Right kidney (tissue), 1 donor: ENCODE measurements at regions not wholly inside any gene's neighbourhood (a gene's known extent, or its start where the extent isn't known, plus 50 kb on each side); places are given as distances from the start of the nearest gene placed in this dataset.
"Not testable (repeated sequence)": the region's sequence is repeated elsewhere in the genome, so short reads cannot be mapped to it uniquely, and the experiment has no call there.

ENCODE experiments used
- DNase-seq: peaks from one replicate; pipeline ENCODE4 v3.0.0-alpha.2; 2016

DNA sequence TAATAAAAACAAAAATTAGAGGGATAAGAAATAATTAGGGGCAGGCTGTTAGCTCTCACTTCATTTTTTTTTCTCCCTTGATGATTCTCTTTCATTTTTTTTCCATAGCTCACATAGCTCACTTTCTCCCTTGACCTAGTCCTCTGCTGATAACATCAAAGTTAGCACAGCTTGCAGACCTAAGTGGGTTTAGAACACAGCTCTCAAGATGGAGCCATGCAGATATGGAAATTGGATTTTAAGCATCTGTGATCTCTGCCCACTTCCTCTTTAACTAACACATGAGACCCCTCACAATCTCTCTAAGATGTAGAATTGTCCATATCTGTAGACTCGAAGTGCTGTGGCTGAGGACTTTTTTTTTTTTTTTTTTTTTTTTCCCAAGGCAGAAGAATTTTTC lies 257.1 kb downstream of the SOX4 start:
- no peak for DNase-seq

DNA sequence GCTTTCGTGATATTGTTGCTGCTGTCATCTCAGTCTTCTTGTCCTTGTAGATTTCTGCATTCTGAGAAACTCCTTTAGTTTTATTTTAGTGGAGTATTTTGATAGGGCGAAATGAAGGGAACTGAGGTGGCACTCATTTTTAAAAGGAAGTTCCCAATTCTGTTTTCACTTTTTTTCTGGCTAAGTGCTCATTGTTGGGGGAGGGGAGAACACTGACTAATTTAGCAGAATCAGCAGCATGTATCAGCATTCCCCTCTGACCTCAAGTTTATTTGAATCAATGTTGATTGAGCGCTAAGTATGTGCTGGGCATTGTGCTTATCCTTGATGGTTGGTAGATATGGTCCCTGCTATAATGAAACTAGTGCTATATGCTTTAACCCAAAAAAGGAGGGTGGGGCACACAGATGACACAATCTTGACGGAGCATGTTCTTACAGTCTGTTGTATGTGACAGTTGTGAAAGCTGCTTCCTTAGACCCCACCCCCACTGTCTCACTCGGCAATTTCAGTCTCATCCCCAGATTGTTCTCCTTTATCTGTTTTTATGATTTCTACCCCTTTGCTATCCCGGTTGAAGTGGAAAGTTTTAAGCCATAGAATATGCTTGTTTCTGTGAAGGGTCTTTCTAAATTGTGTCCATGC lies 262.4 kb downstream of the SOX4 start:
- no peak for DNase-seq

DNA sequence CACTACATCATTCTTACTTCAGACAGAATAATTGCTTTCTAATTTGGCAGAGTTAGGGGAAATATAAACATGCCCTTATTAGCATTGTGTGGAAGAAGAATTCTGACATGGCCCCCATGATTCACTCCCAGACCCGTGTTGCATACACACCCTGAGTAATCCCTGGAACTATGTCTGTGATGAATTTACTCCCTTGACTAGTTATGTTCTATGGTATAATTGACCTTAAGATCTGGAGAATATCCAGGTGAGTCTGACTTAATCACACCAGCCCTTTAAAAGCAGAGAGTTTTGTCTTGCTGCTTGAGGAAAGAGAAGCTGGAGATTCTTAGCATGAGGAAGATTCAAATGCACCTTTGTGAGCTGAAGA lies 262.9 kb downstream of the SOX4 start:
- no peak for DNase-seq

DNA sequence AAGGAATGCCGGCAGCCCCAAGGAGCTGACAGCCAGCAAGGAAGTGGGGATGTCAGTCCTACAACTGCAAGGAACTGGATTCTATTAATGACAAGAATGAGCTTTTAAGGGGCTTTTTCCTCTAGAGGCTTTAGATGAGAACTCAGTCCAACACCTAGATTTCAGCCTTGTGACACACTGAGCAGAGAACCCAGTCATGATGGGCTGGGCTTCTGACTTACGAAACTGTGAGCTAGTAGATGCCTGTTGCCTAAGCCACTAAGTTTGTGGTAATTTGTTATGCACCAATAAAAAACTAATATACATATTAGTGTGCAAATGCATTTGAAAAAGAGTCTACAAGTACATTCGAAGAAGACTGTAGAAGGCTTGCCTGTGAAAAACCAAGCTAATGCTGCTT lies 263.3 kb downstream of the SOX4 start:
- no peak for DNase-seq

DNA sequence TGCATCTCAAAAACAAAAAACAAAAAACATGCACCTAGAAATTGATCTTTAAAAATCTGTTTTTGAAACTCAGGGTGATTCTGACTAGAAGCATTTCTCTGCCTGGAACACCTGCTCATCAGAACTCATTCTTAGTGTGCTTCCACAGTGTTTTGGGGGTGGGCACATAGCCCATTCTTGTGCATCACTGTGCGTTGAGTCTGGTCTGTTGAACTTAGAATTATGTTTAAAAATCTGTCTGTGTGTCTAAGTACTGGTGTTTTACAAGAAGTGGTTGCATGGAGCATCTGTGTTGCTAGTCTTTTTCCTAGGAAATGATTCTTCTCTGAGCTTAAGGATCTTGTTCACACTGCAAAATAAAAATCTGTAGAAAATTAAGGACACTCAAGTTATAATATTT lies 264.5 kb downstream of the SOX4 start:
- no peak for DNase-seq

DNA sequence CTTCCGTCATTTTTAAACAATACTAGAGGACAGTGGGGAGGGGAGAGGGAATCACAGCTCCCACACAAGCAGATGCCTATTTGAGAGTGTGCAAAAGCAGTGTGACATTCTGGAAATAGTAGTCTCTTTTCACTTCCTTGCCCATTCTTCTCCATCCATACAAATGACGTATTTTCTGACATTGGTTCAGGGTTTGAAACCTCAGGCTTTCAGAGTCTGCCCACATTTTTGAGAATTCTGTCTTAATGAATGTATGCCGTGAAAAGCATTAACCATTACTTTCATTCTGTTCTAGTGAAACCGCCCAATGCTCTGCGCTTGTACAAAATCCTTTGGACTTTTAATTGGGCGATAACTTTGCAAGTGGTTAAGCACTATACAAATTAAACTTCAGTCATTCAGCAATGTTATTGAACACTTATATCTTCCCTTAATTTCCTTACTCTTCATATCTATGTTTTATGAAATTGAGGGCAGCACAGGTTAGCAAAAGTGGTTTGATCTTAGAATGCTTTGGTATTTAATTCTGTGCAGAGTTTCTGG lies 265.7 kb downstream of the SOX4 start:
- no peak for DNase-seq

DNA sequence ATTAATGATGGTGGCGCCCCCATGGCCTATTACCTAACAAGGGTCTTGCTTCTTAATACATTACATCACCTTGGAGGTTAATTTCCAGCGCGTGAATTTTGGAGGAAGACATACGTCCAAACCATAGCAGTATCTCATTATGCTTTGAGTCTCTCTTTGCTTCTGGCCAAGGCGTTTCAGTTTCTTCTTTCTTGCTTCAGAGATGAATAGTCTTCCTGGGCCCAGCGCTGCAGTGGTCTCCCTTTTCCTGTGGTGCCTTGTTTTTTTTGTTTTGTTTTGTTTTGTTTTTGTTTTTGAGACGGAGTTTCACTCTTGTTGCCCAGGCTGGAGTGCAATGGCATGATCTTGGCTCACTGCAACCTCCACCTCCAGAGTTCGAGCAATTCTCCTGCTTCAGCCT lies 268.4 kb downstream of the SOX4 start:
- no peak for DNase-seq

DNA sequence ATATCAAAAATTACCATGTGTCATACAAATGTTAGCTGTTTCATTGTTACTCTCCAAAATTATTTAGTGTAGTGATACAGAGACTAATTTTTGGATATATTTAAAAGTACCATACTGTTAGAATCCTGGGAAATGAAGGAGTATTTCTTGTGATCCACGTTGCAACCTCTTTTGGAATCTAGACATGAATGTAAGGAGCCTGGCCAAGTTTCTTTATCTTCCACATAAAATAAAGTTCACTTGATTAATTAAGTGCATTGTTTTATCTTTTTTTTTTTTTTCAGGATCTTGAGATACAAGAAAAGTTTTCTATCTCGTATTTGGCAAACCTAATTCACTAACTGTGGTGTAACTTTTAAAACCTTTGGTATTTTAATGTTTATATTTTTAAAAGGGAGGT lies 270.7 kb downstream of the SOX4 start:
- no peak for DNase-seq

DNA sequence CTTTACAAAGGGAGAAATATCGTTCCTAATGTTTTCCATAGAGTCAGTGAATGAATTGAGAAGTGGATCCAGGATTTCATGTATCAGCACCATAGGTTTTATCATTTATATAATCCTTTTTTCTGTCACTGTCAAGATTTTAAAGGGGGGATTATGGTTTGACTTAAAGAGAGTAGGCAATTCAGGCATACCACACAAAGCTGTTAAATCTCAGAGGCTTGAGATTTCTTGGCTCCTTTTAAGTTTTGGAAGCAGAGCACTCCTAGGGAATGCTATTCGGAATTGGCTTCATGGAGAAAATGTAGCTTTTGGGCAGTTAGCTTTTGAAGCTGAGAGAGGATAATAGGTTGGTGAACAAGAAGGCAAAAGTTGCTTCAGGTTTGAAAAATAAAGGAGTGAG lies 274.7 kb downstream of the SOX4 start:
- DNase-seq: no peak

DNA sequence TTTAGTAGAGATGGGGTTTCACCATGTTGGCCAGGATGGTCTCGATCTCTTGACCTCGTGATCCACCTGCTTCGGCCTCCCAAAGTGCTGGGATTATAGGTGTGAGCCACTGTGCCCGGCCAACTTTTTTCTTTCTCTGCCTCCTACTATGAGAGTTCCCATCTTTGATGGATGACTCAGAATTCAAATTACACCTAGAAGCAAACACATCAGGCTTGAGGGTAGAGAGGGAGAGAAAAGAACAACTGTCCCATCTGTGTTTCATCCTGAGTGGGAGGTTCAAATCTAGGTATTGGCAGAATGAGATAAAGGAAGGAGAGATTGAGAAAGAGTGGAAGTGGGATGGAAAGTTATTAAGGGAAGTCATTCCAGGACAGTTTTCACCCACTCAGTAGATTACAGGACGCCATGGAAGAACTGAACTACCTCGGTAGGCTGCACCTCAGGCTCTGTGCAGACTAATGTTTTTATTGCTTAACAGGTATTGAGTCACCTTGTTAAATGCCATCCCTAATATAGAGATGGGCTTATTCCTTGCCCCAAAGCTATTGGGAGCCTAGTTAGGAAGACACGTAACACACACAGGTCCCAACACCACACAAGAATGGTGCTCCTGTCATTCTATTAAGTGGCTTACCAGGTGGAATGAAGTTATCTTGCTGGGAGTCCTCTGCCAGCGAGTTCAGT lies 275.7 kb downstream of the SOX4 start:
- DNase-seq: no peak

DNA sequence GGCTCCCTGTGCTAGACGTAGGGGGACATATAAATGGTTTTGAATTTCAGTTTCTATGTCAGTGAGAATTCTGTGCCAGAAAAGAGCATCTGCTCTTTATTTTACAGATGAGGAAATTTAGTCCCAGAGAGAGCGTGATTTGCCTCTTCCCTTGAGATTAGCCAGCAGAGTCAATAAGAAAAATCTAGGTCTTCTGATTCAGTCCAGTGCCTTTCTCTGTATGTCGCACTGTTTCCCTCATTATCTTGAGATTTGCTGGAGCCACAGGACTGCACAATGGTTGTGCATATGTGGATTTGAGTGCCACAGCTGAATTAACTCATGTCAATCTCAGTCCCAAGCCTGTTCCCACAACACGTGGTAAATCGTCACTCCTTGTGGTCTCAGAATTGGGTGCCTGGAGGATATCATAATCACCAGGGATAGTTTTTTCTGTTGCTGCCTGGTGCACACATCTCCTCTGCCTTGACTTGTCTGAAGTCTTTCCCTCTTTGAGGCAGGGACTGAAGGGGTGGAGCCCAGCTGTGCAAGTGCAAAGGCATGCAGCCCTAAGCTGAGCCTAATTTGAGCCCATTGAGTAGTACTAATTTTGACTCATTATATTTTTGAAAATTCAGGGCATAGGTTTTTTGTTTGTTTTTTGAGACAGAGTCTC lies 276.7 kb downstream of the SOX4 start:
- no peak for DNase-seq

DNA sequence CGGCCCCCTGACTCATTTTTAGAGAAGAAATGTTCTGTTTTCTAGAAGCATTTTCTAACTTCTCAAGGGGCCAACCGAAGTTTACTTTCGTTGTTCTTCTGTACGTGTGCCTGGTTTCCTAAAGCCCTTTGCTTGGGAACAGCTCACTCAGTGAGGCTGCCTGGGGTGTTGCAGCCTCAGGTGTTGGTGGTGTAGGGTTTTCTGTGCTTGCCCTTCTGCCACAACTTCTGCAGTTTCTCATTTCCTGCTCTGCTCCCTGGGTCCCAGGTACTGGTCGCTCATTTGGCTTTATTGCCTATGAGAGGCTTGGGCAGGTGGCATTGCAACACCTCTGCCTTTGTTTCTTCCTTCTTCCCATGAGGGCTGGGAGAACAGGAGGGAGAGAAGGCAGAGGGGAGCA lies 278.3 kb downstream of the SOX4 start:
- no peak for DNase-seq

DNA sequence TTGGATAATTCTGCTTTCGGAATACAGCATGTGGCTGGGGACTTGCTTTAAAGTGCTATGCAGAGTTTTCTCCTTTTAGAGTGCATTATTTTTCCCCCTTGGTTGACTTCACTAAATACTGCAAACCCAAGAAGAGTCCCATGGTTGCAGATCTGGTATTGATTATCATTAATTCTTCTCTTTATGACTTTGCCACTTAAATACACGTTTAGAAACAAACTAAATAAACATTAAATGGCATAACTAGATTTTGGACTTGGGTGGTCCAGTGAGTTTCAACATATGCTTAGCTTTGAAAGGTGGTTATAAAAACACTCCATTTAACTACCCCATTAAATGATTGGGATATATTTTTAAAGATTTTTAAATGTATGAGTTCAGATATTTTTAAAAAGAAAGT lies 279.2 kb downstream of the SOX4 start:
- no peak for DNase-seq

DNA sequence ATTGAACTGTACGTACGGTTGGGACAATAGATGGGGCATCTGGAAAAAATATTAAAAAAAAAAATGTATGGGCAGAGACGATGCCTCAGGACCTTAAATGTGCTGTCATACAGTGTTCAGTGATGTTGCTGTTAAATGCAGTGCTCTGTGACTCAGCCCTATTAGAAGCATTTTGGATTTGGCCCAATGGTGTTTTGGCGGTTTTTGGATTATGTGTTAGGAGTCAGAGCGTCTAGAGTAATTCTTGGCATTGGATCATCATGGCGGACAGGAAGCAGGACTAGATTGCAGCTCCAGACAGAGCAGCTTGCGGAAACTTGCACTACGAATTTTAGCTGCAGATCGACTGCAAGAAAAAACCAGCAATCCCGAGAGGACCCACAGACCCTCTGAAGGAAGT lies 280.0 kb downstream of the SOX4 start:
- no peak for DNase-seq

DNA sequence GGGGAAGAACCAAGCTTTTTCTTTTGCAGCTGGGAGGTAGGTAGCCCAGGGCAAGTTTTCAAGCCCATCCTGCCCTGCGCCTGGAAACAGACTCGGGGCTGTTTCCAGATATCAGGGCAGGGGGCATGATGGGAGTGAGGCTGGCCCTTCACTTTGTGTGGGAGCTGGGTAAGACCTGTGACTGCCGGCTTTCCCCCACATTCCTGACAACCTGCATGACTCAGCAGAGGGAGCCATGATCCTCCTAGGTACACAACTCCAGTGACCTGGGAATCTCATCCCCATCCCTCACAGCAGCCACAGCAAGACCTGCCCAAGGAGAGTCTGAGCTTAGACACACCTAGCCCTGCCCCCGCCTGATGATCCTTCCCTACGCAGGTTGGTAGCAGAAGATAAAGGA lies 280.8 kb downstream of the SOX4 start:
- DNase-seq: no peak

DNA sequence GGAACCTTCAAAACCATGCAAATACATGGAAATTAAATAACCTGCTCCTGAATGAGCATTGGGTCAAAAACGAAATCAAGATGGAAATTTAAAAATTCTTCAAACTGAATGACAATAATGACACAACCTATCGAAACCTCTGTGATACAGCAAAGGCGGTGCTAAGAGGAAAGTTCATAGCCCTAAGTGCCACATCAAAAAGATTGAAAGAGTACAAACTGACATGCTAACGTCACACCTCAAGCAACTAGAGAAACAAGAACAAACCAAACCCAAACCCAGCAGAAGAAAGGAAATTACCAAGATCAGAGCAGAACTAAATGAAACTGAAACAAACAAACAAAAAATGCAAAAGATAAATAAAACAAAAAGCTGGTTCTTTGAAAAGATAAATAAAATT lies 283.5 kb downstream of the SOX4 start:
- DNase-seq: not testable (repeated sequence)

DNA sequence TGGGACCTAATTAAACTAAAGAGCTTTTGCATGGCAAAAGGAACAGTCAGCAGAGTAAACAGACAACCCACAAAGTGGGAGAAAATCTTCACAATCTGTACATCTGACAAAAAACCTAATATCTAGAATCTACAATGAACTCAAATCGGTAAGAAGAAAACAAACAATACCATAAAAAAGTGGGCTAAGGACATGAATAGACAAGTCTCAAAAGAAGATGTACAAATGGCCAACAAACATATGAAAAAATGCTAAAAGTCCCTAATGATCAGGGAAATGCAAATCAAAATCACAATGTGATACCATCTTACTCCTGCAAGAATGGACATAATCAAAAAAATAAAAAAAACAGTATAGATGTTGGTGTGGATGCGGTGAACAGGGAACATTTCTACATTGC lies 286.7 kb downstream of the SOX4 start:
- DNase-seq: not testable (repeated sequence)

DNA sequence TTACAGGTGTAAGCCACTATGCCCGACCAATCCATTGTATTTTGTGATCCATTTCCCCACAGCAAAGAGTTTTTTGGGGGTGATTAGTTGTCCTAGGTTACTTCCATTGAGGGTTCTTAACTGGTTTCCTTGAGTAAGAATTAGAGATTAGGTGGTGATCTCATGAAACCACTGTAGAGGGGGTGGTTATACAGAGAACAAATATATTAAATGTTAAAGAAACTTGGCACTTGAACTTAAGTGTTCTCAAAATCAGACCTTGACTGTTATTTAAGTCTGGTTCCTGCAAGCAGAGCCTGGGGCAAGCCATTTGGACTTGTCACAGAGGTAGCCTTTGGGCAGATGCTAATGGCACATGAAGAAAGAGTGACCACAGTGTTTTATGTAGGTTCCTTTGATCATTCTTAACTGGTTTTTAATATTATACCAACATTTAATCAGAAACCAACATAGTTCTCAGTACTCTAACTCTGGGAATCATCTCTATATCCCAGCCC lies 288.5 kb downstream of the SOX4 start:
- no peak for DNase-seq

DNA sequence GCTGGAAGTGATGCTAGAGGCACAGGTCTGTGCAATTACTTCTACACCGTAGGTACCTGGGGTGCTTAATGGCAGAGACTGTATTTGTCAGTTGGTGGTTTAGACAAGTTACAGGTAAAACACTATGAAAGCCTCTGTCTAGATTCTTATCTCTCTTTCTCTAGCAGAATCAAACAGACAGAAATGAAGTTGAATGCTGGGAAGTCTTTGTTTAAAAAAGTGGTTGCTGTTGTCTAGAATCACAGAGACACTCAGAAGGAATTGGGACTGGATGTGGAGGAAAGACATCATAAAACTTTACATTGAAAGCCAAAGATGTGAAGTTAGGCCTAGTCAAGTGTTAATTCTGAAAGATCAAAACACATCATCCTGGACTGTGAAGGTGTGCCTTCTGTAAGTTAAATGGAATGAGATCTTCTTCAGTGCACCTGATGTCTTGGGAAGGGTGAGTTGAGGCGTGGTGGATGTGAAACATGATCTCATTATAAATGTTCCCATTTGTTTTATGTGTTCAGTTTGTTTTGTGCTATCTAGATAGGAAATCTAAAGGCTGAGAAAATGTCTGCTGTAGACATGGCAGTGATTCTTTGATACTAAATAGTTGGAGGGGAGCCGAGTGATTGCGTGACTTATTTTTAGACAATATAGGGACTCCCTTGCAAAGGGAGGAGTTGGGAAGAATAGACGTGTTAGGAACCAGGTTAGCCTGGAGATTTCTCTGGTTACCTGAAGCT lies 290.2 kb downstream of the SOX4 start:
- no peak for DNase-seq

DNA sequence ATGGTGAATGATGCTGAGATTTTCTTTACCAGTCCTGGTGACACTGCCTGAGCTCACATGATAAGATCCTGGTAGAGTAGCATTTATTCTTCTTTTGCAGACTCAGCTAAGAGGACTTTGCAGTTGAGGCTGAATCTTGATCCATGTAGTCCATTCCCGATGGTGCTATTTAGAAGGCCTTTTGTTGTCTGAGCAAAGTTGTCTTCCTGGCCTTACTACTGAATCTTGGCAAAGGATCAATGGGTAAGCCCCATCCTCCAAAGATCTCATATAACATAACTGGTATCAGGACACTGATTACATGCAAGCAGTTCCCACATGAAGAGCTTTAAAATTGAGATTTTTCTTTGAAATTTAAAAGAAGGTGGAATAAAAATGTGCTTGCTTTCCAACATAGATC lies 291.6 kb downstream of the SOX4 start:
- DNase-seq: no peak

DNA sequence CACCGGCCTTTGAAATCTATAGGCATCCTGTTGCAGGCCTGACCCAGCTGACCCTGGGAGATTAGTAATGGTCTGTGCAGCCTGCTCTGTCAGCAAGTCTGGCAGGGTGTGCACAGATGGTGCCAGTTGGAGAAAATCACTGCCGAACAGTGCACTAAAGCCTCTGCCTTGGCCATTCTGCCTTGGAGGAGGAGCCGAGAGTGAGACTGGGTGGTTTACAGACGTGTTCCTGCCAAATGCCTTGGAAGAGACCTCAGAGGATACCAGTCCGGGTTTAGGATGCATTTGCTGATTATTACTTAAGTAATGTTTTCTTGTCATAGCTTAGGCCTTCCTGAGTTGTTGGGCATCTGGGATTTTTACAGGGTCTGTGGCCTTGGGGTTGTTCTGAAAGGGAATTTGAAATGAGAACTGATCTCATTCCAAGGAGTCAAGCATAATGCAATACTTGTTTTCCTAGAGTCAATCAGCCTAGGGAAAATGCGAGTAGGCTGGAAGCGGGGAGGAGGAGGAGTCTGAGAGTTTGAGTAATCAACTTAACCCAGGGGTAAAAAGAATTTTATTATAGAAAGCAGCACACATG lies 292.1 kb downstream of the SOX4 start:
- DNase-seq: peak; percentile 67

DNA sequence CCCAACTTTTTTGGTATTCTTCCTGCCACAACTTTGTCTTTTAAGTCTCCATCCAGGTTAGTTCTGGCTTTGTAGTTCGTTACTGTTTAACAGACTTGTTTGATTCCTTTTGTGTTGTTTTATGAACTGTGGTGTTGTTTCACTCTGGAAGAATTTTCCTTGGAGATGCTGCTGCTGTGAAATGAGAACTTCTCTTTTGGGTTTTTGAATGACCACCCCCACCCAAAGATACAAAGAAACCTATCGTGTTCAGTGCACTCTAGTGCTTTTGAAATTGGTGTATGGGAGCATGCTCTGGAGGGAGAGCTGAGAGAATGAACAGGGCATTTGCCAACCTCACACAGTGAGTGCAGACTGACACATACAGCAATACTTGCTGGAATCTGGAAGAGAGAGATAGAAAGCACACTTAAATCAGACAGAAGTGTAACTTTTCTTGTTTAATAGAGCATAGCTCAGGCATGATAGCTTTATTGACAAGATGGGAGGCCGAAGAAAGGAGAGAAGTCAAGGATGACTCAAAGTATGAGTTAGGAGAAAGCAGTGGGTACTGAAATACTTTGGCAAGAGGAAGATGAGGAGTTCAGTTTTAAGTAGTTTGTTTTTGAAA lies 293.1 kb downstream of the SOX4 start:
- peak; percentile 56 for DNase-seq
